GM12874 (cell line): ENCODE measurements at regions not wholly inside any gene's neighbourhood (a gene's known extent, or its start where the extent isn't known, plus 50 kb on each side); places are given as distances from the start of the nearest gene placed in this dataset.

Experiments used
- TF ChIP-seq, protein P1 (sequence below): IDR thresholded peaks from 2 replicates; pipeline ENCODE4 v1.5.1; 2011; ENCODE audit warnings: low read depth, mild to moderate bottlenecking, control low read depth, low read length, moderate library complexity; ENCODE audit not compliant: insufficient read depth

GRCh38 chr5:40314275-40314674, 365.4 kb upstream of the PTGER4 start:
- TF ChIP-seq, protein P1, sequence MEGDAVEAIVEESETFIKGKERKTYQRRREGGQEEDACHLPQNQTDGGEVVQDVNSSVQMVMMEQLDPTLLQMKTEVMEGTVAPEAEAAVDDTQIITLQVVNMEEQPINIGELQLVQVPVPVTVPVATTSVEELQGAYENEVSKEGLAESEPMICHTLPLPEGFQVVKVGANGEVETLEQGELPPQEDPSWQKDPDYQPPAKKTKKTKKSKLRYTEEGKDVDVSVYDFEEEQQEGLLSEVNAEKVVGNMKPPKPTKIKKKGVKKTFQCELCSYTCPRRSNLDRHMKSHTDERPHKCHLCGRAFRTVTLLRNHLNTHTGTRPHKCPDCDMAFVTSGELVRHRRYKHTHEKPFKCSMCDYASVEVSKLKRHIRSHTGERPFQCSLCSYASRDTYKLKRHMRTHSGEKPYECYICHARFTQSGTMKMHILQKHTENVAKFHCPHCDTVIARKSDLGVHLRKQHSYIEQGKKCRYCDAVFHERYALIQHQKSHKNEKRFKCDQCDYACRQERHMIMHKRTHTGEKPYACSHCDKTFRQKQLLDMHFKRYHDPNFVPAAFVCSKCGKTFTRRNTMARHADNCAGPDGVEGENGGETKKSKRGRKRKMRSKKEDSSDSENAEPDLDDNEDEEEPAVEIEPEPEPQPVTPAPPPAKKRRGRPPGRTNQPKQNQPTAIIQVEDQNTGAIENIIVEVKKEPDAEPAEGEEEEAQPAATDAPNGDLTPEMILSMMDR, result no peak

- TF ChIP-seq, protein P1, result no peak
These were observed 367.5 kb upstream of the PTGER4 start for GRCh38 chr5:40312205-40312604.

- TF ChIP-seq, protein P1, result no peak
These were observed 369.9 kb upstream of the PTGER4 start for GRCh38 chr5:40309851-40310250.

- TF ChIP-seq, protein P1, result no peak
These were observed 370.8 kb upstream of the PTGER4 start for GRCh38 chr5:40308867-40309266.

- TF ChIP-seq, protein P1, result no peak
These were observed 371.8 kb upstream of the PTGER4 start for GRCh38 chr5:40307920-40308319.

- TF ChIP-seq, protein P1, result no peak
These were observed 372.7 kb upstream of the PTGER4 start for GRCh38 chr5:40306869-40307487.

GRCh38 chr5:40292006-40292405, 387.7 kb upstream of the PTGER4 start:
- TF ChIP-seq, protein P1, result no peak
